Cardiac fibroblast (primary cell): ENCODE measurements at regions not wholly inside any gene's neighbourhood (a gene's known extent, or its start where the extent isn't known, plus 50 kb on each side); places are given as distances from the start of the nearest gene placed in this dataset.
A peak's percentile ranks its signal among the peaks of the same experiment; 100 is the strongest.

ENCODE experiments used
- DNase-seq, 2 donors: peaks; one replicate each; pipeline versions ENCODE4 v3.0.0 to v3.0.0-alpha.2; 2010; ENCODE audit warnings: low read depth in 2 of 2
- H3K4me3 ChIP-seq, 2 donors: replicated peaks in 1 of 2; 1 replicate in 1 of 2; 2 replicates in 1 of 2; pipeline ENCODE4 v1.5.1; 2011; ENCODE audit warnings: low read depth in 2 of 2, low read length in 2 of 2, mild to moderate bottlenecking in 2 of 2, moderate library complexity in 1 of 2
- CTCF ChIP-seq: IDR thresholded peaks from one replicate; pipeline ENCODE4 v1.5.1; 2011; ENCODE audit warnings: low read depth, mild to moderate bottlenecking, low read length, inconsistent platforms

GRCh38 chr2:173741759-173742158 lies 223.4 kb downstream of the SP3 start:
- no peak for TF ChIP-seq CTCF

GRCh38 chr2:173747035-173747434 lies 218.1 kb downstream of the SP3 start:
- DNase-seq, result no peak
- no peak for TF ChIP-seq CTCF
- H3K4me3 ChIP-seq, result no peak overlapping the region

More at GRCh38 chr2:173741759-173742158, 223.4 kb downstream of the SP3 start:
- no peak for DNase-seq
- no peak overlapping the region for H3K4me3 ChIP-seq

GRCh38 chr2:173749315-173749714 lies 215.9 kb downstream of the SP3 start:
- peak; percentile 64 to 69 for DNase-seq
- H3K4me3 ChIP-seq, result no peak overlapping the region
- TF ChIP-seq CTCF, result peak; percentile 44

GRCh38 chr2:173750353-173750801 lies 214.8 kb downstream of the SP3 start:
- peak; percentile 6 to 60 for DNase-seq
- TF ChIP-seq CTCF, result no peak
- no peak overlapping the region for H3K4me3 ChIP-seq

- no peak for TF ChIP-seq CTCF
- no peak for DNase-seq
- no peak overlapping the region for H3K4me3 ChIP-seq
Measured at GRCh38 chr2:173750831-173751230, 214.3 kb downstream of the SP3 start.

- no peak for TF ChIP-seq CTCF
- DNase-seq, result no peak
- no peak overlapping the region for H3K4me3 ChIP-seq
Measured at GRCh38 chr2:173751245-173751975, 213.8 kb downstream of the SP3 start.

- peak; percentile 58 for TF ChIP-seq CTCF
- H3K4me3 ChIP-seq, result no peak overlapping the region
- DNase-seq, result peak; percentile 44 to 50
Measured at GRCh38 chr2:173752152-173752551, 213.0 kb downstream of the SP3 start.
